Stimulated activated CD4-positive, alpha-beta T cell treated with anti-CD3 and anti-CD28 coated beads, TNF-alpha, amount 100 ng/mL, for 24 hours (primary cell): ENCODE measurements at regions not wholly inside any gene's neighbourhood (a gene's known extent, or its start where the extent isn't known, plus 50 kb on each side); places are given as distances from the start of the nearest gene placed in this dataset.

Experiments used
- DNase-seq, 3 experiments: peaks; one replicate each; pipeline ENCODE4 v3.0.0-alpha.2; 2020; ENCODE audit warnings: low read depth in 3 of 3

DNA sequence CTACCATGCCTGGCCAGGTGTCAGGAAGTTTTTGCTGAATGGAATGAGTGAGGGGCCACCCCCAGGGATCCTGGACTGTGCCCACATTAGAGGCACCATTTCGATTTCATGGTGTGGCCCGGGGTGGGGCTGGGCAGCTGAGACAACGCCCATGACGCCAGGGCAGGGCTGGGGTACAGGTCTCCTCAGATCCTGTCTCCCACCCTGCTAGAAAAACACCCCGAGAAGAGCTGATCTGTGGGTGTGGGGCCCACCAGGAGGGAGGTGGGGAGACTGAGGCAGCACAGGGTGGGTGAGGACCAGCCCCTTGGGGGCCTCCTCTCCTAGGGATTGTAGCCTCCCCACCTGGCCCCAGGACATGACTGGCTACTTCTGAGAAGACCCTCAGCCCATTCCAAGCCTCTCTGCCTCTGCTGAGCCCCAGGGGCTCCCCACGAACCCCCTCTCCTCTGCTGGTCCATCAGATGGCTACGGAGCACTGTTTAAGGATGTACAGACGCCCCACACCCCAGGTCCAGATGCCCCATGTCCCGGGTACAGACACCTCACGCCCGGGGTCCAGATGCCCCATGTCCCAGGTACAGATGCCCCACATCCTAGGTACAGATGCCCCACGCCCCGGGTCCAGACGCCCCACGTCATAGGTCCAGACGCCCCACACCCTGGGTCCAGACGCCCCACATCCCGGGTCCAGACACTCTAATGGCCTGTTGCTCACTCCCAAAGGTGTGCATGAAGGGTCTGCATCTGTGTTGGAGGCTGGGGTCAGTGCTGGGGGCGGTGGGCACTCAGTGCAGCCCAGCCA, 99.4 kb downstream of the MICALL2 start:
- no peak for DNase-seq

- DNase-seq: no peak
These were observed 98.7 kb downstream of the MICALL2 start for GRCh38 chr7:1360521-1360971.

GRCh38 chr7:1361016-1361755, 98.1 kb downstream of the MICALL2 start:
- no peak for DNase-seq

GRCh38 chr7:1361756-1362125, 97.5 kb downstream of the MICALL2 start:
- DNase-seq: no peak

DNA sequence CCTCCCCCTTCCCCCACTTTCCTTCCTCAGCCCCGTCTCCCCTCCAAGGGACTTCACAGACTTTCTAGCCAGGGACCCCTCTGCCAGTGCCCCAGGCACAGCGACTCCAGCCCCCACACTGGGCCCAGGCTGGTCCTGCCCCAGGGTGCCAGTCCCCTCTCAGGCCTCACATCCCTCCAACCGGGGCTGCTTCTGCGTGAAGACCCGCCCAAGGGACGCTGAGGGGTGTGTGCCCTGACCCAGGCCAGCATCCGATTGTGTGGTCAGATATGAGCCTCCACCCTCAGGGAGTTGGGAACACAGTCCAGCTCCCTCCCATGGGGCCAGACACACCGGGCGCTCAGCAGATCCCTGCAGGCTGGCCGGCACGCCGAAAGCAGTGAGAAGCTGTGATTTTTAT, 97.0 kb downstream of the MICALL2 start:
- no peak for DNase-seq

DNA sequence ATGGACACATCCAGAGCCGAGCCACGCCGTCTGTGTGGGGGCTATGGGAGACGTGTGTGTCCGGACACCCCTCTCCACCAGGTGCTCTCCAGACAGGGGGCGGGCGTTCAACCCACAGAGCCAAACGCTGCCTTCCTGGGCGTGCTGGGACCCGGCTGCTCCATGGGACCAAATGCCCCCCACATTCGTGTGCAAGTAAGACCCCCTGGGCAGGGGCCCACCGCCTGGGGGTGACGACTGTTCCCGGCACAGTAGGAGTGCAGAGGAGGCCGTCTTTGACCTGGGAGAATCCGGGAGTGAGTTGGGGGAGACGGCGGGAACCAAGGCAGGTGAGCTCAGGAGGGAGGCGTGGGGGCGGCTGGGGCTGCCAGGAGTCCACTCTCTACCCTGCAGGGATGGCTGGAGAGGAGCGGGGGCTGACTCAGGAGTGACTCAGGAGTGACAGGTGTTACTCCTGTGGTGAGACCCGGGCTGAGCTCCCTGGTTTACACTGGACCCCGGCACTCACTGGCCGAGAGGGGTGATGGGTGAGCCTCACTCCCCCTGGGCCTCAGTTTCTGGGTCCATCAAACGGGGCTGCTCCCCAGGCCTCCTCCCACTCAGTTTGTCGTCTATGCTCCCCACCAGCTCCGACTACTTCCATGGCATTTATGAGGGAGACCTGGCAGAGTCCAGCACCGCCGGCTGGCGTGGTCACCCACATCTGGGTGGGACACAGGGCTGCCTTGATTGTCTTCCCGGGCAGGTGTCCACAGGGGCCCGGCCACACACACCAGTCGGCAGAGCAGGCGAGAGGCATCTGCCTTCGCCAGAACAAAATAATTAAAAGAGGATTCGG, 95.0 kb downstream of the MICALL2 start:
- DNase-seq: no peak

DNA sequence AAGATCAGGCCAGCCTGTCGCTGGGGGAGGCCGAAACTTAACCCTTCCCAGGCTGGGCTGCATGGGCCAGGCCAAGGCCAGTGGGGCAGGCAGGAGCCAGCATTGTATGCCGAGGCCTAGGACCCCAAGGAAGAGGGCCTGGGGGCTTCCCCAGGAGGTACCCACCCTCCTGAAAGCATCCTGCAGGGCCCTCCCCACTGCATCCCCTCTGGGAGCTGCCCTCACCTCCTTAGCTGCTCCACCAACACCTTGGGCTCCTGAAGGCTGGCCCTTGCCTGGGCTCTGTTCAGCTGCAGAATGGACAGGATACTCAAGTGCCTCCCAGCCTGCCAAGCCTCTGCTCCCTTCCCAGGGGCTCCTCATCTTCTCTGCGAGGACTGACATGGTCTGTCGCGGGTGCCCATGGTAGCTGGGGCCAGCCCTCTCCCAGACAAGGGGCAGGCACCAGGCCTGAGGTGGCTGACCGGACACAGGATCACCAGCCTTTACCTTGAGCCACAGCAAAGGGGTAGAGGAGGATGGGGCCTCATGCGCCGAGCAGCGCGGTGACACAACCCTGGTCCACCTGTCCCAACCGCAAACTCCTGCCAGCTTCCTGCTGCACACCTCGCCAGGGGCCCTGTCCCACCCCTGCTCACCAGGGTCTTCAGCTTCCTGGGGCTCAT, 94.2 kb downstream of the MICALL2 start:
- no peak for DNase-seq

- DNase-seq: no peak
These were observed 93.4 kb downstream of the MICALL2 start for GRCh38 chr7:1365846-1366245.

DNA sequence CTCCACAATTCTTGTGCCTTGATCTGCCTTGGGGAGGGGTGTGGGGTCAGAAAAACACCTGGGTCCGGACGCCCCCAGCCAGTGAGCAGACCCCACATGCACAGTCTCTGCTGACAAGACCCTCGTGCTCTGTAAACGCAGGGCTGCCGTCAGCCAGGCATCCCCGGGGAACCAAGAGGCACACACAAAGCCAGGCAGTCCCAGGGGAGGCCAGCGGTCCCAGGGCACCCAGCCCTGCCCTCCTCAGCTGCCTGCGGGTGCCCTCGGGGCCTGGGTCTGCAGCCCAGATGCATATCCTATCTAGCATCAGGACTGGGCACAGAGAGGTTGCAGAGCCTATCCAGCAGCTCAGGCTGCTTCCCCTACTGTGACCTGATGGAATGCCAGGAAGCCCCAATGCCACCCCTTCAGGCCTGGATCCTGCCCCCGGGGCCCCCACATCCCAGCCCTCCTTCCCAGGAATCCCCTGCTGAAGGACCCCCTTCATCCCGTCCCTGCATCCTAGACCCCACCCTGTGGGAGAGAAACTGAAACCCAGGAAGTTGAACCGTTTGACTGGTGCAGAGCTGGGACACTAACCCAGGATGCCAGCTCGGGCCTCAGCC, 92.4 kb downstream of the MICALL2 start:
- DNase-seq: no peak

DNA sequence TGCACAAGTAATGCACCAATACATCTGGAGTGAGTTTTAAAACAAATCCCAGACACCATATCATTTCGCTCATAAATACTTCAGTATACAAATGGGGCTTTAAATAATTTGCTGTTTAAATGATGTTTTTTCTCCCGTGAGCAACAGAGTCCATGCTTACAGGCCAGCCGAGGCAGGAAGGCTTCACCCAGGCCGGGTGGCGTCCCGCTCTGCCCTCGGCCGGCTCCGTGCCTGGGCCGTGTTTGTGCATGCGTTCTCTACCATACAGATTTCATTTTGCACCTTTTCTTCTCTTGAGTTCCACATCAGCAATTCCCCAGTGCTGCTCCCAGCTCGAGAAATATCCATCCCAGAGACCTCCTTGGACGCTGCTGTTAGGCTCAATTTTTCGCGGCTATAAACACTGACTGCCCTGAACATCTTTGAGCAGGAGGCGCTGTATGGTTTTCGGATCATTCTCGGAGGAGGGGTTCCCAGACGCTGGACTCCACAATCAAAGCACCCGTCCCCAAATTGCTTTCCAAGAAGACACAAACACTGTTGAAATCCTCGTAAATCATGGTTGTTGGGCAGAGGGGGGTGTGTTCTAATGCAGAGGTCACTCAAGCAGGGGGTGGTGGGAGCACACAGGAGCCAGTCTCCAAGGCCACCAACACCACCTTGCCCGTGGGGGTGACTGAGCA, 91.6 kb downstream of the MICALL2 start:
- DNase-seq: no peak

GRCh38 chr7:1368184-1368681, 91.0 kb downstream of the MICALL2 start:
- DNase-seq: no peak

GRCh38 chr7:1368682-1369571, 90.3 kb downstream of the MICALL2 start:
- DNase-seq: peak in 1 of 3 experiments; percentile 39

- no peak for DNase-seq
These were observed 89.2 kb downstream of the MICALL2 start for GRCh38 chr7:1369916-1370657.

DNA sequence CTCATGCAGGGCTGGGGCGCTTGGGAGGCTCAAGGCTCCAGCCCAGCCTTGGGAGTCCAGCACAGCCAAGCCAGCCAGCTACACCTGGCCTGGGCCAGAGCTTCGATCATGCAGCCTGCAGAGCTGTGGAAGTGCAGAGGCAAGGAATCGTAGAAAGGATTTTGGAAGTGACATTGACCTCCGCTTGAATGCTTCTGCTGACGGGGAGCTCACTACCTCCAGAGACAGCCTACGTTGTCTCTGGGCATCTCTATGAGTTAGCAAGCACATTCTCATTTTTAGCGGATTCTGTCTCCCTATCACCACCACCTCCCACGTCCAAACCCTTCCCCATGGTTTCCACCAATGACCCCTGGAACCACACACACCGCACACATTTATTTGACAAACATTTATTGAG, 88.5 kb downstream of the MICALL2 start:
- no peak for DNase-seq

DNA sequence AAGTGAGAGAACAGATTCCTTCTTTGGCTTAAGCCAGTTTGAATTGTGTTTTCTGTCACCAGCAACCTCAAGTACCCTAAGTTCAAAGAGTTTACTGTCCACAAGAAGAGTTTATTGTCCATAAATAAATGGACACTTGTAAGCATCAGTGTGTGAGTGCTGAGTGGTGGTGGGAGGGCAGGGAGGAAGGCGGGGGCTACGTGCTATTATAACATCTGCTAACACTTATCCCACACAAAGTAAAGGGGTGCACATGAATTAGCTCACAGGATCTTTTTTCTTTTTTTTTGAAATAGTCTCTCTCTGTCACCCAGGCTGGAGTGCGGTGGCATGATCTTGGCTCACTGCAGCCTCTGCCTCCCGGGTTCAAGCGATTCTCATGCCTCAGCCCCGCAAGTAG, 87.2 kb downstream of the MICALL2 start:
- no peak for DNase-seq

- no peak for DNase-seq
These were observed 86.4 kb downstream of the MICALL2 start for GRCh38 chr7:1372671-1373379.

GRCh38 chr7:1377111-1377909, 82.0 kb downstream of the MICALL2 start:
- DNase-seq: no peak
